Sigmoid colon (tissue), 3 donors: ENCODE measurements at regions not wholly inside any gene's neighbourhood (a gene's known extent, or its start where the extent isn't known, plus 50 kb on each side); places are given as distances from the start of the nearest gene placed in this dataset.

Experiments used
- POLR2A ChIP-seq, 2 donors: fragments of 450-650 bp; IDR thresholded peaks; one replicate each; pipeline ENCODE4 v1.6.1; 2016; ENCODE audit warnings: antibody characterized with exemption in 2 of 2, mild to moderate bottlenecking in 2 of 2, moderate library complexity in 2 of 2
- TF ChIP-seq, protein P1 (sequence below), 4 experiments: fragments of 450-650 bp in 3 of 4; fragments of 200-600 bp in 1 of 4; IDR thresholded peaks; one replicate each; pipeline ENCODE4 v1.5.1; 2016 to 2019; ENCODE audit warnings: antibody characterized with exemption in 4 of 4, mild to moderate bottlenecking in 3 of 4, moderate library complexity in 2 of 4

DNA sequence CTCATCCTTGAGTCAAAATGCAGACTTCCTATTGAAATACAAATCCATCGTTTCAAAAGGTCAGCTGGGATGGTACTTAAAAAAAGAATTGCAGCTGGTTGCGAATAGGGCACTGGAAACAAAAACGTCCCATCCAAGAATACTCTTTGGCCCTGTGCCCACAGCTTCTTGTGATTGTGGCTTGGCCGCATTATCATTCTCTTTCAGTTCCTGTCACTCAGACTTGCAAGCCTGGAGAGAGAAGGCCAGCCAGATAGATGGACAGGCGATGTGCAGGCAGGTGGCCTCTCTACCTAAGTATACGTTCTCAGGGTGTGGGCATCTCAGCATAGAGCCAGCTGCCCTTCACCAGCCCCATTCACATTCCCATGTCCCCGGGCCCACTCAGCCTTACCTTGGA lies 208.5 kb upstream of the ZNF536 start:
- TF ChIP-seq, protein P1, sequence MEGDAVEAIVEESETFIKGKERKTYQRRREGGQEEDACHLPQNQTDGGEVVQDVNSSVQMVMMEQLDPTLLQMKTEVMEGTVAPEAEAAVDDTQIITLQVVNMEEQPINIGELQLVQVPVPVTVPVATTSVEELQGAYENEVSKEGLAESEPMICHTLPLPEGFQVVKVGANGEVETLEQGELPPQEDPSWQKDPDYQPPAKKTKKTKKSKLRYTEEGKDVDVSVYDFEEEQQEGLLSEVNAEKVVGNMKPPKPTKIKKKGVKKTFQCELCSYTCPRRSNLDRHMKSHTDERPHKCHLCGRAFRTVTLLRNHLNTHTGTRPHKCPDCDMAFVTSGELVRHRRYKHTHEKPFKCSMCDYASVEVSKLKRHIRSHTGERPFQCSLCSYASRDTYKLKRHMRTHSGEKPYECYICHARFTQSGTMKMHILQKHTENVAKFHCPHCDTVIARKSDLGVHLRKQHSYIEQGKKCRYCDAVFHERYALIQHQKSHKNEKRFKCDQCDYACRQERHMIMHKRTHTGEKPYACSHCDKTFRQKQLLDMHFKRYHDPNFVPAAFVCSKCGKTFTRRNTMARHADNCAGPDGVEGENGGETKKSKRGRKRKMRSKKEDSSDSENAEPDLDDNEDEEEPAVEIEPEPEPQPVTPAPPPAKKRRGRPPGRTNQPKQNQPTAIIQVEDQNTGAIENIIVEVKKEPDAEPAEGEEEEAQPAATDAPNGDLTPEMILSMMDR (IDR thresholded peaks at IDR 0.05) = no peak
- no peak for TF ChIP-seq POLR2A (IDR thresholded peaks at IDR 0.05)
